Cardiac muscle cell (in vitro differentiated cells and primary cell): ENCODE measurements at regions not wholly inside any gene's neighbourhood (a gene's known extent, or its start where the extent isn't known, plus 50 kb on each side); places are given as distances from the start of the nearest gene placed in this dataset.

Experiments used
- DNase-seq, 2 donors: peaks; one replicate each; pipeline versions ENCODE4 v3.0.0 to v3.0.0-alpha.2; 2010 to 2017; ENCODE audit warnings: low read depth in 1 of 2, low spot score in 1 of 2
- H3K27ac ChIP-seq: fragments of 200-600 bp; sonication (generic); 2 replicates; pipeline ENCODE4 v1.5.1; 2016
- H3K27me3 ChIP-seq: fragments of 200-600 bp; sonication (generic); 2 replicates; pipeline ENCODE4 v1.6.0; 2016; ENCODE audit warnings: control low read depth
- H3K36me3 ChIP-seq: fragments of 200-600 bp; sonication (generic); 2 replicates; pipeline ENCODE4 v1.5.1; 2016; ENCODE audit warnings: control low read depth
- H3K4me1 ChIP-seq: fragments of 200-600 bp; sonication (generic); 2 replicates; pipeline ENCODE4 v1.8.1; 2017; ENCODE audit warnings: low read depth, mild to moderate bottlenecking, mixed run types
- H3K4me3 ChIP-seq: fragments of 200-600 bp; sonication (generic); 2 replicates; pipeline ENCODE4 v1.5.1; 2016; ENCODE audit warnings: mild to moderate bottlenecking
- H3K9me3 ChIP-seq: fragments of 200-600 bp; sonication (generic); 2 replicates; pipeline ENCODE4 v1.5.1; 2017; ENCODE audit warnings: low read depth, mild to moderate bottlenecking, control low read depth
- CTCF ChIP-seq: IDR thresholded peaks from 2 replicates; pipeline ENCODE4 v1.5.1; 2012; ENCODE audit warnings: low read depth, mild to moderate bottlenecking, low read length

- Histone ChIP-seq H3K27me3 (no peaks in the 10 kb centered on the region), H3K27ac (no peak overlapping the region), H3K9me3 (no peaks in the 10 kb centered on the region), H3K36me3 (no peaks in the 10 kb centered on the region), H3K4me3 (no peak overlapping the region), H3K4me1 (no peaks in the 10 kb centered on the region)
- no peak for DNase-seq
- no peak for TF ChIP-seq CTCF
Observed at GRCh38 chr11:101199416-101199815, 69.8 kb upstream of the PGR start.

DNA sequence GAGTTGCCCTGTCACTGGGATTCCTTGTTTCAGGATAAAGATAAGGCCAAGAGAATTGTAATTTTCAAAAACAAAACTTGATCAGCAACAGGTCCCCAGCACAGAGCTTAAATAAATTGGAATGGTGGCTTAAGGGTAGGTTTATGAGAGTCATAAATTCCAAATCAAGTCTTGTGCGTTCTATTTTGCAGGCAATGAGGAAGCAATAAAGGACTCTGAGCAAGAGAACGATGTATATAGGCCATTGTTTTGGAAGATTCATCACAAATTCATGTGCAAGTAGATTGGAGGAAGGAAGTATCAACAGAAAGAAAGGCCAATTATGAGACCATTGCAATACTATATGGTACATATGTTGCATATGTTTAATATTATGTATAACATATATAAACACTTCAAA lies 65.7 kb upstream of the PGR start:
- no peaks in the 10 kb centered on the region for H3K27me3 ChIP-seq
- no peak for TF ChIP-seq CTCF
- H3K27ac ChIP-seq = no peak overlapping the region
- H3K9me3 ChIP-seq = no peaks in the 10 kb centered on the region
- H3K4me1 ChIP-seq = no peaks in the 10 kb centered on the region
- no peaks in the 10 kb centered on the region for H3K36me3 ChIP-seq
- no peak overlapping the region for H3K4me3 ChIP-seq
- DNase-seq = no peak

- H3K27me3 ChIP-seq = no peaks in the 10 kb centered on the region
- no peak overlapping the region for H3K4me3 ChIP-seq
- H3K9me3 ChIP-seq = no peaks in the 10 kb centered on the region
- H3K36me3 ChIP-seq = no peaks in the 10 kb centered on the region
- H3K27ac ChIP-seq = no peak overlapping the region
- no peak for DNase-seq
- TF ChIP-seq CTCF = no peak
- no peaks in the 10 kb centered on the region for H3K4me1 ChIP-seq
Observed at GRCh38 chr11:101188801-101189200, 59.2 kb upstream of the PGR start.

- no peak overlapping the region for H3K27ac ChIP-seq
- no peak overlapping the region for H3K4me3 ChIP-seq
- no peak for TF ChIP-seq CTCF
- DNase-seq = no peak
- no peaks in the 10 kb centered on the region for H3K36me3 ChIP-seq
- H3K9me3 ChIP-seq = no peaks in the 10 kb centered on the region
- H3K4me1 ChIP-seq = no peaks in the 10 kb centered on the region
- no peaks in the 10 kb centered on the region for H3K27me3 ChIP-seq
Observed at GRCh38 chr11:101188173-101188572, 58.6 kb upstream of the PGR start.

DNA sequence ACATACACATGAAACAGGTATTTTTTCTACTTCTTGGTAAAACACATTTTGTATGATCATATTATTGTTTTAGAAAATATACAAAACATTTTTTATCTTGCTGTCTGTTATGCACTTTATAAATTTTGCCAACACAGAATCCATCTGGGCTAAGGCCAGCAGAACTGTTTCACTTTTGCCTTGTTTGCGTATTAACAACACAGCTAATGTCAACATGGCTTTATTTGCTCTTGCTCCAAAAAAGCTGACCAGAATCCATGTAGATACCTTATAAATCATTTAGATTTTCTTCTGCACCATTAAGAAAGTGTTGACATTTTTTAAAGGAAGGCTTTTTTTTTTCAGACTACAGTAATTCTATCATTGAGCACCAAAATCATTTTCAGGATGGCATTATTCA lies 58.1 kb upstream of the PGR start:
- H3K9me3 ChIP-seq = no peaks in the 10 kb centered on the region
- no peaks in the 10 kb centered on the region for H3K27me3 ChIP-seq
- H3K4me1 ChIP-seq = no peaks in the 10 kb centered on the region
- no peak for TF ChIP-seq CTCF
- H3K27ac ChIP-seq = no peak overlapping the region
- no peak for DNase-seq
- no peak overlapping the region for H3K4me3 ChIP-seq
- H3K36me3 ChIP-seq = no peaks in the 10 kb centered on the region

DNA sequence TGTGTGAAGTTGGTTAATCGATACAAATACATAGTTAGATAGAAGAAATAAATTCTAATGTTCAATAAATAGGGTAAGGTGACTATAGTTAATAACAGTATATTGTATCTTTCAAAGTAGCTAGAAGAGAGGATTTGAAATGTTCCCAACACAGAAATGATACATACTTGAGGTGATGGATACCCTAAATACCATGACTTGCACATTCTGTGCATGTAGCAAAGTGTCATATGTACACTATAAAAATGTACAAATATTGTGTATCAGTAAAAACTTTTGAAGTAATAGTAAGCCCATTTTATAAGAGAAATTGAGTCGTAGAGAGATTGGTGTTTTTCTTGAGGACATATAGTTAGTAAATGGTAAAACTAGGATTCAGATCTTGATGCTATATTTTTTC lies 56.4 kb upstream of the PGR start:
- Histone ChIP-seq H3K27ac (no peak overlapping the region), H3K36me3 (no peaks in the 10 kb centered on the region), H3K4me3 (no peak overlapping the region), H3K4me1 (no peaks in the 10 kb centered on the region), H3K9me3 (no peaks in the 10 kb centered on the region), H3K27me3 (no peaks in the 10 kb centered on the region)
- no peak for TF ChIP-seq CTCF
- DNase-seq = no peak
